KMS-11 (cell line): ENCODE measurements at regions not wholly inside any gene's neighbourhood (a gene's known extent, or its start where the extent isn't known, plus 50 kb on each side); places are given as distances from the start of the nearest gene placed in this dataset.

Source experiments
- H2AFZ ChIP-seq: fragments of 200-600 bp; sonication (generic); 2 replicates; pipeline ENCODE4 v1.6.1; 2016; ENCODE audit warnings: antibody characterized with exemption, mixed run types, low read depth
- H3K27ac ChIP-seq: fragments of 200-600 bp; sonication (generic); 2 replicates; pipeline ENCODE4 v1.6.1; 2016; ENCODE audit warnings: mild to moderate bottlenecking, mixed run types
- H3K27me3 ChIP-seq: fragments of 200-600 bp; sonication (generic); 2 replicates; pipeline ENCODE4 v1.6.1; 2017; ENCODE audit warnings: mild to moderate bottlenecking, low read depth, mixed run types, moderate library complexity; ENCODE audit not compliant: insufficient read depth
- H3K36me3 ChIP-seq: fragments of 200-600 bp; sonication (generic); 2 replicates; pipeline ENCODE4 v1.6.1; 2017; ENCODE audit warnings: mild to moderate bottlenecking, mixed run types; ENCODE audit not compliant: insufficient read depth
- H3K4me1 ChIP-seq: fragments of 200-600 bp; sonication (generic); 2 replicates; pipeline ENCODE4 v1.6.1; 2016; ENCODE audit warnings: mild to moderate bottlenecking, low read depth, mixed run types; ENCODE audit not compliant: poor library complexity, severe bottlenecking
- H3K4me2 ChIP-seq: fragments of 200-600 bp; sonication (generic); 2 replicates; pipeline ENCODE4 v1.7.0; 2016; ENCODE audit warnings: mild to moderate bottlenecking, mixed run types
- H3K4me3 ChIP-seq: fragments of 200-600 bp; sonication (generic); IDR thresholded peaks from 2 replicates; pipeline ENCODE4 v1.6.1; 2017; ENCODE audit warnings: low read depth, low read length, mixed read lengths; ENCODE audit not compliant: insufficient read depth
- H3K79me2 ChIP-seq: fragments of 200-600 bp; sonication (generic); 2 replicates; pipeline ENCODE4 v1.6.1; 2016; ENCODE audit warnings: low read depth, mixed run types; ENCODE audit not compliant: insufficient read depth
- H3K9ac ChIP-seq: fragments of 200-600 bp; sonication (generic); 2 replicates; pipeline ENCODE4 v1.6.1; 2016; ENCODE audit warnings: mild to moderate bottlenecking, mixed run types
- H4K20me1 ChIP-seq: fragments of 200-600 bp; sonication (generic); 2 replicates; pipeline ENCODE4 v1.6.1; 2016; ENCODE audit warnings: mild to moderate bottlenecking, mixed run types; ENCODE audit not compliant: insufficient read depth
- TF ChIP-seq, protein P1 (sequence below): fragments of 200-600 bp; sonication (generic); conservative IDR thresholded peaks from 2 replicates; pipeline ENCODE4 v1.6.1; 2017; ENCODE audit warnings: low read depth, mild to moderate bottlenecking, antibody characterized with exemption, low read length, moderate library complexity, mixed read lengths

DNA sequence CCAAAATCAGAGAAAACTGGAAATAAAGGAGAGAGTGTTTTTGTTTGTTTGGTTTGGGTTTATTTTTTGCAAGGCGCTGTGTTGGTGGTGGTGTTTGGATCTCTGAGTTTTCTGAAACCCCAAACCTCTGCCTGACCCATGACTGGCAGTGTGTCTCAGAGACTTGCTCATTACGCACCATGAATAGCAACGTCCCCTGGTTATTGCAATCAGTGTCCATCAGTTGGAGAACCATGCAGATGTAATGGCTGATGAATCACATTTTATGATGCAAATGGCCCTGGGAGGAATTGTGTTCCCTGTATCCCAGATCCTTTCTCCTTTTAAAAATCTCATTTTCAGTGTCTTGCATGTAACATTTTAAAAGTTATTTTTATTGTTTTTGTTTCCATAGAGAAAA lies 362.8 kb downstream of the PMP22 start:
- H3K4me2 ChIP-seq, result no peak overlapping the region
- H3K9ac ChIP-seq, result no peak overlapping the region
- H3K36me3 ChIP-seq, result no peaks in the 10 kb centered on the region
- no peak overlapping the region for H3K4me3 ChIP-seq
- no peaks in the 10 kb centered on the region for H3K4me1 ChIP-seq
- no peak overlapping the region for H3K27ac ChIP-seq
- H3K27me3 ChIP-seq, result no peaks in the 10 kb centered on the region
- no peaks in the 10 kb centered on the region for H3K79me2 ChIP-seq
- H4K20me1 ChIP-seq, result no peaks in the 10 kb centered on the region
- no peak overlapping the region for H2AFZ ChIP-seq
- TF ChIP-seq, protein P1, sequence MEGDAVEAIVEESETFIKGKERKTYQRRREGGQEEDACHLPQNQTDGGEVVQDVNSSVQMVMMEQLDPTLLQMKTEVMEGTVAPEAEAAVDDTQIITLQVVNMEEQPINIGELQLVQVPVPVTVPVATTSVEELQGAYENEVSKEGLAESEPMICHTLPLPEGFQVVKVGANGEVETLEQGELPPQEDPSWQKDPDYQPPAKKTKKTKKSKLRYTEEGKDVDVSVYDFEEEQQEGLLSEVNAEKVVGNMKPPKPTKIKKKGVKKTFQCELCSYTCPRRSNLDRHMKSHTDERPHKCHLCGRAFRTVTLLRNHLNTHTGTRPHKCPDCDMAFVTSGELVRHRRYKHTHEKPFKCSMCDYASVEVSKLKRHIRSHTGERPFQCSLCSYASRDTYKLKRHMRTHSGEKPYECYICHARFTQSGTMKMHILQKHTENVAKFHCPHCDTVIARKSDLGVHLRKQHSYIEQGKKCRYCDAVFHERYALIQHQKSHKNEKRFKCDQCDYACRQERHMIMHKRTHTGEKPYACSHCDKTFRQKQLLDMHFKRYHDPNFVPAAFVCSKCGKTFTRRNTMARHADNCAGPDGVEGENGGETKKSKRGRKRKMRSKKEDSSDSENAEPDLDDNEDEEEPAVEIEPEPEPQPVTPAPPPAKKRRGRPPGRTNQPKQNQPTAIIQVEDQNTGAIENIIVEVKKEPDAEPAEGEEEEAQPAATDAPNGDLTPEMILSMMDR, result no peak

DNA sequence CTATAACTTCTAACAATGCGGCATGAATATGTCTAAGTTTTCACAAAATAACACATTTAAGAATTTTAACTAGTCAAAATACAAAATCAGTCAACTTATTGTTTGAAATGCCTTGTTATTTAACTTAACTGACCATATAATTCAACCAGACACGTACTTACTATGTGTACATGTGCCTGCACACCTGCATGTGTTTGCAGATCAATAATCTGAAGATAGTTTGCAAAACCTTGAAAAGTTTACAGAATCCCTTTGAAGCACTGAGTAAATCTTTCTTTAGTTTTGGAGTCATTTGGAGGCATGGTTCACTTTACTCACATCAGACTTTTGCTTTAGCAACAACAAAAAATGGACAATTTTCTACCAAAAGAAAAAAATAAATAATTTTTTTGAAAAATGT lies 363.8 kb downstream of the PMP22 start:
- H3K4me1 ChIP-seq, result no peaks in the 10 kb centered on the region
- TF ChIP-seq, protein P1, result no peak
- H3K27me3 ChIP-seq, result no peaks in the 10 kb centered on the region
- no peak overlapping the region for H3K9ac ChIP-seq
- no peak overlapping the region for H3K4me3 ChIP-seq
- no peak overlapping the region for H2AFZ ChIP-seq
- no peak overlapping the region for H3K4me2 ChIP-seq
- no peak overlapping the region for H3K27ac ChIP-seq
- H3K36me3 ChIP-seq, result no peaks in the 10 kb centered on the region
- H3K79me2 ChIP-seq, result no peaks in the 10 kb centered on the region
- H4K20me1 ChIP-seq, result no peaks in the 10 kb centered on the region

- Histone ChIP-seq H3K79me2 (no peaks in the 10 kb centered on the region), H2AFZ (no peak overlapping the region), H3K4me2 (no peak overlapping the region), H3K36me3 (no peaks in the 10 kb centered on the region), H4K20me1 (no peaks in the 10 kb centered on the region), H3K27me3 (no peaks in the 10 kb centered on the region), H3K9ac (no peak overlapping the region), H3K4me3 (no peak overlapping the region), H3K27ac (no peak overlapping the region), H3K4me1 (no peaks in the 10 kb centered on the region)
- TF ChIP-seq, protein P1, result no peak
These were observed 378.9 kb downstream of the PMP22 start for GRCh38 chr17:14886200-14886739.

GRCh38 chr17:14882131-14882530 lies 383.0 kb downstream of the PMP22 start:
- Histone ChIP-seq H3K9ac (no peak overlapping the region), H2AFZ (no peak overlapping the region), H4K20me1 (no peaks in the 10 kb centered on the region), H3K36me3 (no peaks in the 10 kb centered on the region), H3K27me3 (no peaks in the 10 kb centered on the region), H3K4me3 (no peak overlapping the region), H3K79me2 (no peaks in the 10 kb centered on the region), H3K27ac (no peak overlapping the region), H3K4me1 (no peaks in the 10 kb centered on the region), H3K4me2 (no peak overlapping the region)
- TF ChIP-seq, protein P1, result no peak
